Neutrophil (primary cell): ENCODE measurements at regions not wholly inside any gene's neighbourhood (a gene's known extent, or its start where the extent isn't known, plus 50 kb on each side); places are given as distances from the start of the nearest gene placed in this dataset.

Experiments
- H3K27ac ChIP-seq: fragments of 200-600 bp; sonication (generic); 2 replicates; pipeline ENCODE4 v1.5.1; 2016; ENCODE audit warnings: mild to moderate bottlenecking, moderate library complexity
- H3K27me3 ChIP-seq: fragments of 200-600 bp; sonication (generic); 2 replicates; pipeline ENCODE4 v1.6.0; 2016; ENCODE audit warnings: mild to moderate bottlenecking
- H3K36me3 ChIP-seq: fragments of 200-600 bp; sonication (generic); 2 replicates; pipeline ENCODE4 v1.5.1; 2017
- H3K4me1 ChIP-seq, 2 experiments: fragments of 200-600 bp in 1 of 2; sonication (generic) in 1 of 2; 1 replicate in 1 of 2; 2 replicates in 1 of 2; pipeline versions ENCODE4 v1.5.1 to v1.6.1; 2013 to 2016; ENCODE audit warnings: low read depth in 1 of 2, low read length in 1 of 2, mild to moderate bottlenecking in 1 of 2, moderate library complexity in 1 of 2; ENCODE audit not compliant: control insufficient read depth in 1 of 2, insufficient read depth in 1 of 2
- H3K4me3 ChIP-seq, 2 experiments: fragments of 200-600 bp in 1 of 2; sonication (generic) in 1 of 2; 1 replicate in 1 of 2; 2 replicates in 1 of 2; pipeline ENCODE4 v1.5.1; 2013 to 2016; ENCODE audit warnings: low read depth in 1 of 2, low read length in 1 of 2, mild to moderate bottlenecking in 1 of 2, moderate library complexity in 1 of 2
- H3K9me3 ChIP-seq: fragments of 200-600 bp; sonication (generic); 2 replicates; pipeline ENCODE4 v1.5.1; 2016
- TF ChIP-seq, protein P1 (sequence below): fragments of 200-600 bp; sonication (generic); IDR thresholded peaks from 2 replicates; pipeline ENCODE4 v1.5.1; 2016; ENCODE audit warnings: antibody characterized with exemption

DNA sequence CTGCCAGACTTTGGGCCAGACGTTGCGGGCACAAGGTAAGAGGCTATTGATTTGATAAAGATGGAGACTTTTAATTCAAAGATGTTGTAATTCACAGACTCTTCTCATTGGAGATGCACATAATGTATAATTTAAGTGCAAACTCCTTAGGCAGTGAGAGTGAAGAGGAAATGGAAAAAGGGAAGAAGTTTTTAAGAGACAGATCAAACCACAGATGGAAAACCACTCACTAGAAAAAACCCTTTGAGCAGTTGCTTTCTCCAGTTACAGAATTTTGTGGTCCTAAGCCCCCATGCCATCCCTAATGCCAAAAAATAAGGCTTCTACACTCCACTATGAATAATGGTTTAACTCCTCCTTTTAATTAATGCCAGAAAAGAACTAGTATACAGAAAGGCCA, 977.1 kb upstream of the PRKX start:
- no peaks in the 10 kb centered on the region for H3K36me3 ChIP-seq
- no peaks in the 10 kb centered on the region for H3K9me3 ChIP-seq
- H3K4me1 ChIP-seq = no peaks in the 10 kb centered on the region
- H3K4me3 ChIP-seq = no peak overlapping the region
- H3K27ac ChIP-seq = no peak overlapping the region
- TF ChIP-seq, protein P1, sequence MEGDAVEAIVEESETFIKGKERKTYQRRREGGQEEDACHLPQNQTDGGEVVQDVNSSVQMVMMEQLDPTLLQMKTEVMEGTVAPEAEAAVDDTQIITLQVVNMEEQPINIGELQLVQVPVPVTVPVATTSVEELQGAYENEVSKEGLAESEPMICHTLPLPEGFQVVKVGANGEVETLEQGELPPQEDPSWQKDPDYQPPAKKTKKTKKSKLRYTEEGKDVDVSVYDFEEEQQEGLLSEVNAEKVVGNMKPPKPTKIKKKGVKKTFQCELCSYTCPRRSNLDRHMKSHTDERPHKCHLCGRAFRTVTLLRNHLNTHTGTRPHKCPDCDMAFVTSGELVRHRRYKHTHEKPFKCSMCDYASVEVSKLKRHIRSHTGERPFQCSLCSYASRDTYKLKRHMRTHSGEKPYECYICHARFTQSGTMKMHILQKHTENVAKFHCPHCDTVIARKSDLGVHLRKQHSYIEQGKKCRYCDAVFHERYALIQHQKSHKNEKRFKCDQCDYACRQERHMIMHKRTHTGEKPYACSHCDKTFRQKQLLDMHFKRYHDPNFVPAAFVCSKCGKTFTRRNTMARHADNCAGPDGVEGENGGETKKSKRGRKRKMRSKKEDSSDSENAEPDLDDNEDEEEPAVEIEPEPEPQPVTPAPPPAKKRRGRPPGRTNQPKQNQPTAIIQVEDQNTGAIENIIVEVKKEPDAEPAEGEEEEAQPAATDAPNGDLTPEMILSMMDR = no peak
- H3K27me3 ChIP-seq = no peaks in the 10 kb centered on the region

DNA sequence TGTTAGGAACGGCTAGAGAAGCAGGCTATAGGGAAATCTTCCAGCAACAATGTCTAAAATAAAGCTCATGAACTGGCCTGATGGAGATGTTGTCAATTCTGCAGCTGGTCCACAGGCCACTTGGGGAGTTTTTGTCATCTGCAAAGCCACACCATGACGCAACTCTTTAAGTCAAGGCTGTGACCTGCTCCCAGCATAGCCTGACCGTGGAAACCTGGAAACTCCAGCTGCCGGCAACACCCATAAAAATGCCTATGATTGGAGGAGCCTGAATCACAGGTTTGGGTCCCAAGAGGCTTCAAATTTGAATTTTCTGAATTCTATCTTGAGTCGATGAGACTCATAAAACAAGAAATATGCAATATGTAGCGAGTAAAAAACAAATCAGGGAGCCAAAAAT, 969.2 kb upstream of the PRKX start:
- Histone ChIP-seq H3K27me3 (no peaks in the 10 kb centered on the region), H3K4me3 (no peak overlapping the region), H3K27ac (no peak overlapping the region), H3K36me3 (no peaks in the 10 kb centered on the region), H3K9me3 (no peaks in the 10 kb centered on the region), H3K4me1 (no peaks in the 10 kb centered on the region)
- TF ChIP-seq, protein P1 = no peak

GRCh38 chrX:4675686-4676300, 962.3 kb upstream of the PRKX start:
- Histone ChIP-seq H3K27me3 (no peaks in the 10 kb centered on the region), H3K9me3 (no peaks in the 10 kb centered on the region), H3K27ac (no peak overlapping the region), H3K4me3 (no peak overlapping the region), H3K36me3 (no peaks in the 10 kb centered on the region), H3K4me1 (no peaks in the 10 kb centered on the region)
- TF ChIP-seq, protein P1 = no peak

DNA sequence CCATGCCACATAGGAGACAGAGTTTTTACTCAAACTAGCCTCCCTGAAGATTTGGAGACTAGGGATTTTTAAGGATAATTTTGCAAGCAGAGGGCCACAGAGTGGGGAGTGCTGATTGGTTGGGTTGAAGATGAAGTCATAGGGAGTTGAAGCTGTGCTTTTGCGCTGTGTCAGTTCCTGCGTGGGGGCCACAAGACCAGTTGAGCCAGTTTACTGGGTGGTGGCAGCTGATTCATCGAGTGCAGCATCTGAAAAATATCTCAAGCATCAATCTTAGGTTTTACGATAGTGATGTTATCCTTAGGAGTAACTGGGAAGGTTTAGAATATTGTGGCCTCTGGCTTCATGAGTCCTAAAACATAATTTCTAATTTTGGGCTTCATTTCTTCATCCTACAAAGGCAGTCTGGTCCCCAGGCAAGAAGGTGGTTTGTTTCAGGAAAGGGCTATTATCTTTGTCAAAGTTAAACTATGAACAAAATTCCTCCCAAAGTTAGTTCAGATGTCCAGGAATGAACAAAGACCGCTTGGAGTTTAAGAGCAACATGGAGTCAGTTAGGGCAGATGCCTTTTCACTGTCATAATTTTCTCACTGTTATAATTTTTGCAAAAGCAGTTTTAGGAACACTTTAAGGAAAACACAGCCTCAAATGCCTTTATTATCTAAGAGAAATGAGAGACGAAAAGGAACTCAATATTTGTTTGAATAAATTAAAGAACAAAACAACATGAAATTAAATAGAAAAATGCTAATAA, 960.8 kb upstream of the PRKX start:
- TF ChIP-seq, protein P1 = no peak
- Histone ChIP-seq H3K4me3 (no peak overlapping the region), H3K9me3 (no peaks in the 10 kb centered on the region), H3K36me3 (no peaks in the 10 kb centered on the region), H3K27me3 (no peaks in the 10 kb centered on the region), H3K4me1 (no peaks in the 10 kb centered on the region), H3K27ac (no peak overlapping the region)

DNA sequence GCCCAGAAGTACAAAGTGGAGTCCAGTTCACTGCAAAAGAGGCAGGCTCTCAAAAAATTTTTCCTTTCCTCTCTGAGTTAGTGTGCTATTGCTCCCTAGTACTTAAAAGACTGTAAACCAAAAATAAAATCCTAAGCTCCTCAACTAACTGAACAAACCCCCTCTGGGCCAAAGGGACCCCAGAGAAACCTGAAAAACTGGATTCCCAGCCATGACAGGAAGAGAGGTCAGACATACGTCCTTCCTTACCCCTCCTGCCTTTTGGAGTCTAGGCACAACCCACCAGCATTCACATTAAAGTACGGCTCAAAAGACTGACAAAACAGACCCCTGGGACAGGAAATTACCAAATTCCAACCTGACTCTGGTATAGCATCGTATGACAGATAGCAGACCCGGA, 957.9 kb upstream of the PRKX start:
- Histone ChIP-seq H3K4me3 (no peak overlapping the region), H3K4me1 (no peaks in the 10 kb centered on the region), H3K27me3 (no peaks in the 10 kb centered on the region), H3K36me3 (no peaks in the 10 kb centered on the region), H3K9me3 (no peaks in the 10 kb centered on the region), H3K27ac (no peak overlapping the region)
- TF ChIP-seq, protein P1 = no peak
